ENCODE measurements at regions not wholly inside any gene's neighbourhood (a gene's known extent, or its start where the extent isn't known, plus 50 kb on each side); places are given as distances from the start of the nearest gene placed in this dataset.
A peak's percentile ranks its signal among the peaks of the same experiment; 100 is the strongest.

DNA sequence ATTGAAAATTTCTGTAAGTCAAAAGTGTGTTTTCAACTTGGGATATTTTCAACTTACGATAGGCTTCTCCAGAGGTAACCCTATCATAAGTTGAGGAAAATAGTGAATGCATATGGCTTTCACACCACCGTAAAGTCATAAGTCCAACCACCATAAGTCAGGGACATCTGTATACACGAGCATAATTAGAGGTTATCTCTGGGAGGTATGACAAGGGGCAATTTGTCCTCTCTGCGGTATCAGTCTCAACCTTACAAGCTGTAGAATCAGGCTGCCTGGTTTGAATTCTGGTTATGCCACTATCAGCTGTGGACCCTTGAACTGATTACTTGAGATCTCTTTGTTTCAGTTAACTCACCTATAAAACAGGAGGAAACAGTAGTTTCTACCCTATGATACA, 202.9 kb upstream of the JARID2 start:
- no peaks in the 10 kb centered on the region for H3K36me3 Mint-ChIP-seq (ENCODE audit: low read depth, unreplicated experiment)
- no peaks in the 10 kb centered on the region for H3K9me3 ChIP-seq (ENCODE audit: insufficient read depth, low read depth, low read length)
- peaks cover 5% of the 10 kb centered on the region for H3K9me3 Mint-ChIP-seq (ENCODE audit: unreplicated experiment)
- no peak overlapping the region for H3K27ac ChIP-seq (ENCODE audit: low read depth, low read length)
- TF ChIP-seq, protein P1, sequence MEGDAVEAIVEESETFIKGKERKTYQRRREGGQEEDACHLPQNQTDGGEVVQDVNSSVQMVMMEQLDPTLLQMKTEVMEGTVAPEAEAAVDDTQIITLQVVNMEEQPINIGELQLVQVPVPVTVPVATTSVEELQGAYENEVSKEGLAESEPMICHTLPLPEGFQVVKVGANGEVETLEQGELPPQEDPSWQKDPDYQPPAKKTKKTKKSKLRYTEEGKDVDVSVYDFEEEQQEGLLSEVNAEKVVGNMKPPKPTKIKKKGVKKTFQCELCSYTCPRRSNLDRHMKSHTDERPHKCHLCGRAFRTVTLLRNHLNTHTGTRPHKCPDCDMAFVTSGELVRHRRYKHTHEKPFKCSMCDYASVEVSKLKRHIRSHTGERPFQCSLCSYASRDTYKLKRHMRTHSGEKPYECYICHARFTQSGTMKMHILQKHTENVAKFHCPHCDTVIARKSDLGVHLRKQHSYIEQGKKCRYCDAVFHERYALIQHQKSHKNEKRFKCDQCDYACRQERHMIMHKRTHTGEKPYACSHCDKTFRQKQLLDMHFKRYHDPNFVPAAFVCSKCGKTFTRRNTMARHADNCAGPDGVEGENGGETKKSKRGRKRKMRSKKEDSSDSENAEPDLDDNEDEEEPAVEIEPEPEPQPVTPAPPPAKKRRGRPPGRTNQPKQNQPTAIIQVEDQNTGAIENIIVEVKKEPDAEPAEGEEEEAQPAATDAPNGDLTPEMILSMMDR (IDR thresholded peaks at IDR 0.05; ENCODE audit: insufficient read depth, low read depth, low read length) = no peak
- TF ChIP-seq EZH2 (IDR thresholded peaks at IDR 0.05; ENCODE audit: insufficient read depth, low read length) = no peak
- H3K4me2 ChIP-seq (ENCODE audit: low read length) = no peak overlapping the region
- no peak overlapping the region for H2AFZ ChIP-seq (ENCODE audit: low read depth, low read length)
- no peak overlapping the region for H3K27ac Mint-ChIP-seq (ENCODE audit: unreplicated experiment)
- H3K9ac ChIP-seq (ENCODE audit: low read length) = no peak overlapping the region
- no peaks in the 10 kb centered on the region for H4K20me1 ChIP-seq (ENCODE audit: insufficient read depth, low read length)
- peaks cover 3% of the 10 kb centered on the region for H3K4me1 Mint-ChIP-seq (ENCODE audit: low read depth, unreplicated experiment)
- DNase-seq (ENCODE audit: low read depth) = no peak
- no peaks in the 10 kb centered on the region for H3K36me3 ChIP-seq (ENCODE audit: insufficient read depth, low read length)
- H3K27me3 Mint-ChIP-seq (ENCODE audit: low read depth, unreplicated experiment) = peaks cover 15% of the 10 kb centered on the region
- no peaks in the 10 kb centered on the region for H3K4me1 ChIP-seq (ENCODE audit: insufficient read depth, low read length)
- no peak overlapping the region for H3K4me3 Mint-ChIP-seq (ENCODE audit: unreplicated experiment)
- no peak for FAIRE-seq
- H3K79me2 ChIP-seq (ENCODE audit: insufficient read depth, low read length) = no peaks in the 10 kb centered on the region
- no peak overlapping the region for H3K4me3 ChIP-seq (ENCODE audit: insufficient read depth, low read depth, low read length)
- H3K27me3 ChIP-seq (ENCODE audit: insufficient read depth, low read length) = no peaks in the 10 kb centered on the region

DNA sequence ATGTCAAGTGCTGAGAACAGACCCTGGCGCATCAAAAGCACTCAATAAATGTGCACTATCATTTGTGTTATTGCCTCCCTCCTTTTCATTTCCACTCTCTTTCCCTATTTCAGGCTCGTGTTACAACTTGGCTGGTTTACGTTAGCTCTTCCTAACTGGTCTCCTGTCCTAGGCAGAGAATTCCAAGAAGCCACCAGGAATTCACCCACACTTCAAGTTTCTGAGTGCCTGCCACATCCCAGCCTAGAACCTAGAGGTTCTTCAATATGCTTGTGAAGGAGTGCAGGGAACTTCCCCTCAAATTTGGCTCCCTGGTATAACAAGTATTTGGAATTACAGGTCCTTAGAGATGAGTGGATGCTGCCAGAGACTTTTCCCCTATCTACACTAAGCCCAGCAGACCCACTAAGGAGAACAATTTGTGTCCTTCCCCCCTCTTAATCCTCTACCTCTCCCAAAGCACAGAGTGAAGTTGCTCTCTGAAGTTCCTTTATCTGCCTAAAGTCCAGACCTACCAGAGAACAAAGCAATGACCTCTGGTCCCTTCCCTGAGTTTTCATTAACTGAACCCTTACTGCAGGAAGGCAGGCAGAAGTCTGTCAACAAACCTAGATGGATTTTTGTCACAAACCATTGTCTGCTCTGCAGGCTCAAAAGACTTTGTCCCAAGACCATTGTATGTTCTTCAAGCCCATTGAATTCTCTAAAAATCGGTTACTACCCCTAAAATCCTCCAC, 201.6 kb upstream of the JARID2 start:
- no peak overlapping the region for H2AFZ ChIP-seq (ENCODE audit: low read depth, low read length)
- no peaks in the 10 kb centered on the region for H3K36me3 ChIP-seq (ENCODE audit: insufficient read depth, low read length)
- no peaks in the 10 kb centered on the region for H3K79me2 ChIP-seq (ENCODE audit: insufficient read depth, low read length)
- FAIRE-seq = no peak
- no peak overlapping the region for H3K4me3 ChIP-seq (ENCODE audit: insufficient read depth, low read depth, low read length)
- TF ChIP-seq, protein P1 (IDR thresholded peaks at IDR 0.05; ENCODE audit: insufficient read depth, low read depth, low read length) = no peak
- no peak for TF ChIP-seq EZH2 (IDR thresholded peaks at IDR 0.05; ENCODE audit: insufficient read depth, low read length)
- no peaks in the 10 kb centered on the region for H3K36me3 Mint-ChIP-seq (ENCODE audit: low read depth, unreplicated experiment)
- no peaks in the 10 kb centered on the region for H4K20me1 ChIP-seq (ENCODE audit: insufficient read depth, low read length)
- H3K27me3 ChIP-seq (ENCODE audit: insufficient read depth, low read length) = no peaks in the 10 kb centered on the region
- H3K27ac ChIP-seq (ENCODE audit: low read depth, low read length) = no peak overlapping the region
- H3K9me3 ChIP-seq (ENCODE audit: insufficient read depth, low read depth, low read length) = no peaks in the 10 kb centered on the region
- no peak overlapping the region for H3K4me2 ChIP-seq (ENCODE audit: low read length)
- DNase-seq (ENCODE audit: low read depth) = peak; percentile 3
- H3K9me3 Mint-ChIP-seq (ENCODE audit: unreplicated experiment) = peaks cover 5% of the 10 kb centered on the region
- peaks cover 17% of the 10 kb centered on the region for H3K27me3 Mint-ChIP-seq (ENCODE audit: low read depth, unreplicated experiment)
- H3K4me3 Mint-ChIP-seq (ENCODE audit: unreplicated experiment) = no peak overlapping the region
- peaks cover 3% of the 10 kb centered on the region for H3K4me1 Mint-ChIP-seq (ENCODE audit: low read depth, unreplicated experiment)
- H3K27ac Mint-ChIP-seq (ENCODE audit: unreplicated experiment) = no peak overlapping the region
- H3K9ac ChIP-seq (ENCODE audit: low read length) = no peak overlapping the region
- H3K4me1 ChIP-seq (ENCODE audit: insufficient read depth, low read length) = no peaks in the 10 kb centered on the region

DNA sequence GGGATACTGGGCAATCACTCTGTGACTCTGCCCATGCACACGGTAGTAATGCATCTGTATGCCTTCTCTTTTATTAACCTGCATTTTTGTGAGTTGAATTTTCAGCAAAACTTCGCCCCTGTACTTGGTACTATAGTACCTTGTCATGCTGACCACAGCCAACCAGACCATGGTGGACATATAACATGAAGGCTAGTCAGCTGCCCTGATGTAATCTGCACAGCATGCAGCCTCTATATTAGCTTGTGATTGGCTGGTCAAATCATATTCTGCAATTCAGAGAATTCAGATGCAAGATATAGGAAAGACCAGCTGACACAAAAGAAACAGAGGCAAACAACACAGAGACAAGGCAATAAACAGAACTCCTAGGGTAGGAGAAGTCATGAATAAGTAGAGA, 200.9 kb upstream of the JARID2 start:
- H3K4me1 Mint-ChIP-seq (ENCODE audit: low read depth, unreplicated experiment) = peaks cover 3% of the 10 kb centered on the region
- no peaks in the 10 kb centered on the region for H3K9me3 ChIP-seq (ENCODE audit: insufficient read depth, low read depth, low read length)
- no peaks in the 10 kb centered on the region for H3K36me3 Mint-ChIP-seq (ENCODE audit: low read depth, unreplicated experiment)
- no peaks in the 10 kb centered on the region for H3K79me2 ChIP-seq (ENCODE audit: insufficient read depth, low read length)
- H3K27me3 Mint-ChIP-seq (ENCODE audit: low read depth, unreplicated experiment) = peaks cover 17% of the 10 kb centered on the region
- DNase-seq (ENCODE audit: low read depth) (no peak), FAIRE-seq (no peak)
- TF ChIP-seq EZH2 (IDR thresholded peaks at IDR 0.05; ENCODE audit: insufficient read depth, low read length) = no peak
- TF ChIP-seq, protein P1 (IDR thresholded peaks at IDR 0.05; ENCODE audit: insufficient read depth, low read depth, low read length) = no peak
- H3K4me3 ChIP-seq (ENCODE audit: insufficient read depth, low read depth, low read length) = no peak overlapping the region
- H3K36me3 ChIP-seq (ENCODE audit: insufficient read depth, low read length) = no peaks in the 10 kb centered on the region
- H3K27ac ChIP-seq (ENCODE audit: low read depth, low read length) = no peak overlapping the region
- no peaks in the 10 kb centered on the region for H4K20me1 ChIP-seq (ENCODE audit: insufficient read depth, low read length)
- no peaks in the 10 kb centered on the region for H3K4me1 ChIP-seq (ENCODE audit: insufficient read depth, low read length)
- no peak overlapping the region for H2AFZ ChIP-seq (ENCODE audit: low read depth, low read length)
- no peak overlapping the region for H3K4me3 Mint-ChIP-seq (ENCODE audit: unreplicated experiment)
- H3K9ac ChIP-seq (ENCODE audit: low read length) = no peak overlapping the region
- no peak overlapping the region for H3K4me2 ChIP-seq (ENCODE audit: low read length)
- H3K27me3 ChIP-seq (ENCODE audit: insufficient read depth, low read length) = no peaks in the 10 kb centered on the region
- peaks cover 5% of the 10 kb centered on the region for H3K9me3 Mint-ChIP-seq (ENCODE audit: unreplicated experiment)
- H3K27ac Mint-ChIP-seq (ENCODE audit: unreplicated experiment) = no peak overlapping the region
